K562 (cell line): ENCODE measurements at regions not wholly inside any gene's neighbourhood (a gene's known extent, or its start where the extent isn't known, plus 50 kb on each side); places are given as distances from the start of the nearest gene placed in this dataset.

Experiments used
- ATAC-seq: fragments of 200-7000 bp; cut with Tn5 transposase; 3 replicates; pipeline ENCODE4 v1.9.1; 2020; ENCODE audit warnings: moderate library complexity
- BruUV-seq: library from RNA; stranded (reverse); fragments of 400-500 nt; replicated peaks from 2 replicates; lab custom pipeline; 2021; lab: Mats Ljungman, UMichigan
- CTCF ChIA-PET: fragments of 300-600 bp; formaldehyde crosslinking; extraction: SDS; loops from one replicate; lab custom pipeline; 2021; ENCODE audit warnings: low intra/inter-chr PET ratio; lab: Yijun Ruan, JAX
- POLR2A ChIA-PET: fragments of 300-600, 350-650 bp; sonication (Branson Sonifier 250); formaldehyde crosslinking; extraction: SDS; loops from one replicate; lab custom pipeline; 2021; ENCODE audit warnings: antibody characterized with exemption, inconsistent platforms; lab: Yijun Ruan, JAX
- DNase-seq, 4 experiments: peaks; one replicate each; pipeline versions ENCODE4 v3.0.0 to v3.0.0-alpha.2; 2011 to 2018; ENCODE audit warnings: low spot score in 3 of 4, mixed read lengths in 3 of 4; ENCODE audit errors: extremely low read depth in 1 of 4
- FAIRE-seq: peaks from 2 replicates; lab custom pipeline; 2011; peaks lifted over from hg19 to GRCh38; lab: Jason Lieb, UNC
- H2AFZ ChIP-seq: 2 replicates; pipeline ENCODE4 v1.6.0; 2011; ENCODE audit warnings: low read depth, low read length, control low read depth, inconsistent platforms
- H3K27ac ChIP-seq: fragments of 200-600 bp; 3 replicates; pipeline ENCODE4 v1.8.0; 2011; ENCODE audit warnings: low read depth, mild to moderate bottlenecking, control low read depth, inconsistent platforms, low read length, moderate library complexity, mixed read lengths; ENCODE audit errors: extremely low read depth
- H3K27me3 ChIP-seq, 2 experiments: fragments of 300-600 bp in 1 of 2; 2 replicates in 1 of 2; 3 replicates in 1 of 2; pipeline versions ENCODE4 v1.6.0 to v1.8.0; 2011; ENCODE audit warnings: inconsistent platforms in 2 of 2, low read length in 2 of 2, mild to moderate bottlenecking in 1 of 2, mixed read lengths in 1 of 2, moderate library complexity in 1 of 2; ENCODE audit not compliant: control insufficient read depth in 2 of 2, insufficient read depth in 2 of 2
- H3K36me3 ChIP-seq: fragments of 300-600 bp; 3 replicates; pipeline ENCODE4 v1.8.0; 2011; ENCODE audit warnings: mild to moderate bottlenecking, low read length, inconsistent platforms; ENCODE audit not compliant: control insufficient read depth, insufficient read depth
- H3K4me1 ChIP-seq, 2 experiments: fragments of 200-600 bp in 1 of 2; replicated peaks in 1 of 2; 2 replicates in 1 of 2; 3 replicates in 1 of 2; pipeline versions ENCODE4 v1.5.1 to v1.8.0; 2011; ENCODE audit warnings: inconsistent platforms in 2 of 2, low read length in 2 of 2, mild to moderate bottlenecking in 1 of 2, mixed read lengths in 1 of 2, moderate library complexity in 1 of 2; ENCODE audit not compliant: control insufficient read depth in 2 of 2, insufficient read depth in 2 of 2
- H3K4me2 ChIP-seq: 2 replicates; pipeline ENCODE4 v1.6.1; 2011; ENCODE audit warnings: low read length, control low read depth, inconsistent platforms, mixed read lengths; ENCODE audit not compliant: insufficient read depth
- H3K4me3 ChIP-seq: fragments of 200-600 bp; sonication (generic), shearing (Covaris generic); 2 replicates; pipeline ENCODE4 v1.5.1; 2016; ENCODE audit warnings: control low read depth, inconsistent platforms
- H3K79me2 ChIP-seq: fragments of 200-600 bp; 3 replicates; pipeline ENCODE4 v1.8.0; 2011; ENCODE audit warnings: low read length, inconsistent platforms; ENCODE audit not compliant: control insufficient read depth, insufficient read depth
- H3K9ac ChIP-seq, 2 experiments: 2 replicates each; pipeline versions ENCODE4 v1.6.0 to v1.6.1; 2011; ENCODE audit warnings: low read depth in 2 of 2, low read length in 2 of 2, control low read depth in 1 of 2, inconsistent platforms in 1 of 2, mild to moderate bottlenecking in 1 of 2, mixed read lengths in 1 of 2; ENCODE audit not compliant: insufficient read depth in 1 of 2
- H3K9me1 ChIP-seq: one replicate; pipeline ENCODE4 v1.6.0; 2011; ENCODE audit warnings: inconsistent platforms, mild to moderate bottlenecking, low read length, moderate library complexity; ENCODE audit not compliant: control insufficient read depth, insufficient read depth
- H3K9me3 ChIP-seq: replicated peaks from 2 replicates; pipeline ENCODE4 v1.5.1; 2011; ENCODE audit warnings: low read depth, low read length, inconsistent platforms; ENCODE audit not compliant: control insufficient read depth, insufficient read depth
- H4K20me1 ChIP-seq: replicated peaks from 2 replicates; pipeline ENCODE4 v1.6.1; 2011; ENCODE audit warnings: low read length, inconsistent platforms, mixed read lengths; ENCODE audit not compliant: control insufficient read depth, insufficient read depth
- LCOR ChIP-seq: sonication (generic); formaldehyde crosslinking; IDR thresholded peaks from 2 replicates; pipeline ENCODE4 v1.8.0; 2022; ENCODE audit warnings: mild to moderate bottlenecking, missing genetic modification reagents
- MAFF ChIP-seq: IDR thresholded peaks from 2 replicates; pipeline ENCODE4 v1.6.1; 2012; ENCODE audit warnings: low read length, improper control_type of control experiment
- MYNN ChIP-seq, 2 experiments: sonication (generic); formaldehyde crosslinking in 1 of 2; IDR thresholded peaks; 2 replicates each; pipeline versions ENCODE4 v1.5.0 to v1.6.1; 2016 to 2020; ENCODE audit warnings: antibody characterized with exemption in 1 of 2, missing genetic modification reagents in 1 of 2
- SNRNP70 ChIP-seq: fragments of 200-400 bp; formaldehyde crosslinking; optimal IDR thresholded peaks from 2 replicates; pipeline ENCODE3; 2017; ENCODE audit warnings: low read depth, low read length
- ZNF316 ChIP-seq: fragments of 450-650 bp; IDR thresholded peaks from 2 replicates; pipeline ENCODE4 v1.6.1; 2016
- ZNF644 ChIP-seq: fragments of 200-800 bp; sonication (Bioruptor generic); IDR thresholded peaks from 2 replicates; pipeline ENCODE4 v1.6.1; 2016; ENCODE audit warnings: low read depth, missing genetic modification characterization, missing compliant biosample characterization
- WGBS: fragments of 100-300 bp; shearing (Covaris generic); methylation state at CpG from one replicate; pipeline ENCODE4 v1.1.6; 2016; ENCODE audit warnings: low coverage, mixed read lengths; ENCODE audit not compliant: insufficient coverage; ENCODE audit errors: missing lambda C conversion rate; 5-methylcytosine and 5-hydroxymethylcytosine counted together
- in situ Hi-C: fragments of 300-500 bp; cut with MboI; formaldehyde crosslinking; loops from 4 replicates; pipeline ENCODE4 v1.15.0; 2018; ENCODE audit warnings: inconsistent platforms, mixed read lengths
- intact Hi-C: fragments of 100-400 bp; cut with micrococcal nuclease; formaldehyde crosslinking; loops from 2 replicates; pipeline ENCODE4 v1.14.2; 2022

- TF ChIP-seq SNRNP70 (no peak), MYNN (IDR thresholded peaks at IDR 0.05) (no peak), MYNN (CRISPR knock-in tag; IDR thresholded peaks at IDR 0.05) (no peak), LCOR (CRISPR knock-in tag) (no peak), MAFF (no peak)
- TF ChIP-seq, all 486 proteins: peak for 0
Measured at GRCh38 chr12:78622529-78623195, 241.9 kb upstream of the SYT1 start (continued).

GRCh38 chr12:78628491-78629100 lies 236.0 kb upstream of the SYT1 start:
- Histone ChIP-seq H3K36me3 (no peaks in the 10 kb centered on the region), H3K4me2 (no peak overlapping the region), H4K20me1 (no peaks in the 10 kb centered on the region), H3K4me3 (no peak overlapping the region), H3K9ac (no peak overlapping the region), H3K79me2 (no peaks in the 10 kb centered on the region), H3K4me1 (no peaks in the 10 kb centered on the region), H3K9me1 (no peaks in the 10 kb centered on the region), H3K27ac (no peak overlapping the region), H2AFZ (no peak overlapping the region), H3K27me3 (no peaks in the 10 kb centered on the region), H3K9me3 (no peaks in the 10 kb centered on the region)
- ChIA-PET CTCF (no interaction called here), POLR2A (no interaction called here)
- 0% methylated on average over 1 of the region's 1 CpG for WGBS
- intact Hi-C loops: no loop called here
- ATAC-seq: no peak
- no TSS peak for BruUV-seq
- FAIRE-seq: no peak
- TF ChIP-seq ZNF316 (peak; percentile 17; the same call in 1 of the 2 replicates), ZNF644 (tag) (no peak)
- no peak for DNase-seq
- in situ Hi-C loops: no loop called here
